GM10248 (cell line): ENCODE measurements at regions not wholly inside any gene's neighbourhood (a gene's known extent, or its start where the extent isn't known, plus 50 kb on each side); places are given as distances from the start of the nearest gene placed in this dataset.

Source experiments
- CTCF ChIA-PET: fragments of 300-600 bp; sonication (Branson Sonifier 250); formaldehyde crosslinking; extraction: SDS; loops from one replicate; lab custom pipeline; 2021; ENCODE audit warnings: antibody characterized with exemption; lab: Yijun Ruan, JAX
- POLR2A ChIA-PET: fragments of 350-650 bp; sonication (Branson Sonifier 250); formaldehyde crosslinking; extraction: SDS; loops from one replicate; lab custom pipeline; 2020; ENCODE audit warnings: antibody characterized with exemption; lab: Yijun Ruan, JAX
- DNase-seq: peaks from one replicate; pipeline ENCODE4 v3.0.0; 2012; ENCODE audit errors: extremely low spot score
- TF ChIP-seq, protein P1 (sequence below): IDR thresholded peaks from 2 replicates; pipeline ENCODE4 v1.5.1; 2012; ENCODE audit warnings: mild to moderate bottlenecking, low read depth; ENCODE audit errors: extremely low read depth, missing control alignments, control extremely low read depth

DNA sequence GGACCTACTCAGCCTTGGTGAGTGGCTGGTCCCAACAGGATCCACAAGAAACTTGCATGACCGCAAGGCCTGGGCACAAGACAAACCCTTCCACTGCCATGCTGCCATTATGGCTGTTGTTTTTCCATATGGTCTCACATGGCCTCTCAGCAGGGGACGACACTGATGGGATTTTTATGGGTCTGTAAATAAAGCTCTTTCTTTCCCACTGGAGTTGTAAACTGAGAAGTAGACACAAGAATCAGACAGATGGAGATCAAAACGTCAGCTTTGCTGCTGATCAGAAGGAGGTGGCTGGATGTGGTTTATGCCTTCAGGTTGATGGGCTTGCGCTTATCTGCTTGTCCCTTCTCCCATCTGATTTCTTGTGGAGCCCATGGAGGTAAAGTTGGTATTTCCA, 138.1 kb upstream of the KCNJ6 start:
- DNase-seq: no peak
- POLR2A ChIA-PET: no interaction called here
- TF ChIP-seq, protein P1, sequence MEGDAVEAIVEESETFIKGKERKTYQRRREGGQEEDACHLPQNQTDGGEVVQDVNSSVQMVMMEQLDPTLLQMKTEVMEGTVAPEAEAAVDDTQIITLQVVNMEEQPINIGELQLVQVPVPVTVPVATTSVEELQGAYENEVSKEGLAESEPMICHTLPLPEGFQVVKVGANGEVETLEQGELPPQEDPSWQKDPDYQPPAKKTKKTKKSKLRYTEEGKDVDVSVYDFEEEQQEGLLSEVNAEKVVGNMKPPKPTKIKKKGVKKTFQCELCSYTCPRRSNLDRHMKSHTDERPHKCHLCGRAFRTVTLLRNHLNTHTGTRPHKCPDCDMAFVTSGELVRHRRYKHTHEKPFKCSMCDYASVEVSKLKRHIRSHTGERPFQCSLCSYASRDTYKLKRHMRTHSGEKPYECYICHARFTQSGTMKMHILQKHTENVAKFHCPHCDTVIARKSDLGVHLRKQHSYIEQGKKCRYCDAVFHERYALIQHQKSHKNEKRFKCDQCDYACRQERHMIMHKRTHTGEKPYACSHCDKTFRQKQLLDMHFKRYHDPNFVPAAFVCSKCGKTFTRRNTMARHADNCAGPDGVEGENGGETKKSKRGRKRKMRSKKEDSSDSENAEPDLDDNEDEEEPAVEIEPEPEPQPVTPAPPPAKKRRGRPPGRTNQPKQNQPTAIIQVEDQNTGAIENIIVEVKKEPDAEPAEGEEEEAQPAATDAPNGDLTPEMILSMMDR: no peak
- CTCF ChIA-PET: interaction anchor here (1.0 kb wide), 1 partner anchor 22 kb away, joined by 3 read pairs; no protein-coding TSS in a partner anchor

DNA sequence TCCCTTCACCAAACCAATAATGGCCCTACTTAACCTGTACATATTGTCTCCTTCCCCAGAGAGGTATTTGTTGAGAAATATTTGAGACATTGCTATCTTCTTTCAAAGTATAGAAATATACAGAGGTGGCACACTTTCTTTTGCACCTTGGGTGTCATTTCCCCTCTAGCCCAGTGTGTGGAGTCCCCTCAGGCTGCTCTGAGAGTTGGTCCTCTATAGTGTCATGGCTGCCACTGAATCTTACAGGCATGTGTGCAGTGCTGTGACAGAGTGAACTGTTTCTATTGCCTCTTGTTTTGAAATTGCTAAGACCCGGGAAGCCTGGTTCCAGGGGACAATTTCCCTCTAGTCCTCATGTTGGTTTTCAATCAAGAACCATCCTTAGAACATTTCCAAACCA, 140.2 kb upstream of the KCNJ6 start:
- TF ChIP-seq, protein P1: no peak
- no peak for DNase-seq
- CTCF ChIA-PET: no interaction called here
- POLR2A ChIA-PET: no interaction called here

DNA sequence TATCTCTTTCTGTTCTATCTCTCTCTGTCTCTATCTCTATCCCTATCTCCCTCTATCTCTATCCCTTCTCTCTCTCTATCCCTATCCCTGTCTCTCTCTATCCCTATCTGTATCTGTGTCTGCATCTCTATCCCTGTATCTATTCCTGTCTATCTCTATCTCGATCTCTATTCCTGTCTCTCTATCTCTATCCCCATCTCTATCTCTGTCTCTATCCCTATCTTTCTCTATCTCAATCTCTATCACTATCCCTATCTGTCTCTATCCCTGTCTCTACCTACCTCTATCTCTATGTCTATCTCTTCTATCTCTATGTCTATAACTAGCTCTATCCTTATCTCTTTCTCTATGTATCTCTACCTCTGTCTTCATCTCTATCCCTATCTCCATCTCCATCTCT, 141.4 kb upstream of the KCNJ6 start:
- CTCF ChIA-PET: no interaction called here
- TF ChIP-seq, protein P1: no peak
- no peak for DNase-seq
- POLR2A ChIA-PET: no interaction called here

DNA sequence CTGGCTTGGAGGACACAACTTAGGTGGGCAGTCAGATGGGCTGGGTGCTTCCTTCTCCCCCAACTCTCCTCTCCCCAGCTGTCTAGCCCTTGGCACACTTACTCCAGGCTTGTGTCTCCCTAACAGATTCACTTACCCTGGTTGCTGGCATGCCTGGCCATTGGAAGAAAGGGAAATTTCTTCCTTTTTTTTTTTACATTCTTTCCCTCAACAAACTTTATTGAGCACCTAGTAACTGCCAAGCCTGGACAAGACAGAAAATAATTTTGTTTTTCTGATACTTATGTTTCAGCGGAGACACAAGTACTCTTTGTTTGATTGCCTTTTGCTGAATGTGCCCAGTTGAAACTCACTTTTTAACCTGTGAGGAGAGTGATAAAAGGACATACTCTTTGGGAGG, 144.3 kb upstream of the KCNJ6 start:
- ChIA-PET CTCF (no interaction called here), POLR2A (no interaction called here)
- DNase-seq: no peak
- TF ChIP-seq, protein P1: no peak

DNA sequence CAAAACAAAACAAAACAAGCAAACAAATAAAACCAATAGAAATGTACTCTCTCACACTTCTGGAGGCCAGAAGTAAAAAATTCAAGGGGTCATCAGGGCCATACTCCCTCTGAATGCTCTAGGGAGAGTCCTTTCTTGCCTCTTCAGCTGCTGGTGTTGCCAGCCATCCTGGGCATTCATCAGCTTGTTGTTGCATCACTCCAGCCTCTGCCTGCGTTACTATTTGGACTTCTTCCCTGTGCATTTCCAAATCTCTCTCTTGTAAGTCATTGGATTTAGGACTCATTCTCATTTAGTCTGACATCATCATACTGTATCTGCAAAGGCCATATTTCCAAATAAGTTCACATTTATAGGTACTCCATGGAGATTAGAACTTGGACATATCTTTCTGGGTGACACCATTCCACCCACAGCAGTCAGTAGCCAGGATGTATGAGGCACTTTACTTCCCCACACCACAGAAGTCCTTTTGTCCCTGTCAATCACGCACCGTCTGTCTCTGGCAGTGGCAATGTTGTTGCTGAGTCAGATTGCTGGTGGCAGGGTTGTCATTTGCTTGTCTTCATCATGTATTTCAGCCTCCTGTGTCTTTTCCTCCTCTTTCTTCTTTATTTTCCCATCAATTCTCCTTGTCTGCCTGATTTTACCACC, 151.0 kb upstream of the KCNJ6 start:
- POLR2A ChIA-PET: no interaction called here
- DNase-seq: no peak
- CTCF ChIA-PET: no interaction called here
- TF ChIP-seq, protein P1: no peak

DNA sequence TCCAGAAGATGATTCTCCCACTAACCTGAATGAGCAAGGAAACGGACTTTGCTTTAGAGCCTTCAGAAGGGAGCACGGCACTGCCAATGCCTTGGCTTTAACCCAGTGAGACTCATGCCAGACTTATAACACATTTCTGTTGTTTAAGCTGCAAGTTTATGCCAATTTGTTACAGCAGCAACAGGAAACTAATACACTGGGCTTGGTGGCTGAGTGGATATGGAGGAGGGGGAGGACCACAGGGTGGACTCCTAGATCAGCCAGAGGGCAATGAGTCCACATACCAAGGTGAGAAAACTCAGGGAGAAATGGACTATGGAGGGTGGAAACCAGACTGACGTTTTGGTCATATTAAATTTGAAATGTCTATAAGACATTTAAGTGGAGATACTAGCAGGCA, 156.2 kb upstream of the KCNJ6 start:
- POLR2A ChIA-PET: no interaction called here
- CTCF ChIA-PET: no interaction called here
- TF ChIP-seq, protein P1: no peak
- DNase-seq: no peak
